Loucy (cell line): ENCODE measurements at regions not wholly inside any gene's neighbourhood (a gene's known extent, or its start where the extent isn't known, plus 50 kb on each side); places are given as distances from the start of the nearest gene placed in this dataset.

Experiments
- CTCF ChIP-seq: fragments of 200-600 bp; sonication (generic); conservative IDR thresholded peaks from 2 replicates; pipeline ENCODE4 v1.5.1; 2014; ENCODE audit warnings: mild to moderate bottlenecking, antibody characterized with exemption, low read length
- EZH2phosphoT487 ChIP-seq: fragments of 200-600 bp; IDR thresholded peaks from 2 replicates; pipeline ENCODE4 v1.6.1; 2018; ENCODE audit warnings: antibody characterized with exemption, mild to moderate bottlenecking, moderate library complexity, borderline replicate concordance

- no peak for TF ChIP-seq CTCF
- no peak for TF ChIP-seq EZH2phosphoT487
These were observed 1066.8 kb upstream of the CITED2 start for GRCh38 chr6:140441256-140441655.
